AG04450 (cell line): ENCODE measurements at regions not wholly inside any gene's neighbourhood (a gene's known extent, or its start where the extent isn't known, plus 50 kb on each side); places are given as distances from the start of the nearest gene placed in this dataset.

Experiments
- CTCF ChIA-PET: fragments of 300-600, 350-600 bp; formaldehyde crosslinking; extraction: SDS; loops from one replicate; lab custom pipeline; 2022; ENCODE audit warnings: antibody characterized with exemption, inconsistent platforms; lab: Charles Lee
- POLR2A ChIA-PET: fragments of 350-600 bp; formaldehyde crosslinking; extraction: SDS; loops from one replicate; lab custom pipeline; 2021; ENCODE audit warnings: antibody characterized with exemption, inconsistent platforms; lab: Yijun Ruan, JAX
- DNase-seq: peaks from one replicate; pipeline ENCODE4 v3.0.0-alpha.2; 2011; ENCODE audit warnings: low read depth, low spot score
- H3K27ac ChIP-seq: one replicate; pipeline ENCODE4 v1.5.1; 2012; ENCODE audit warnings: low read depth, low read length, control low read depth
- H3K27me3 ChIP-seq: one replicate; pipeline ENCODE4 v1.6.0; 2012; ENCODE audit warnings: low read length; ENCODE audit not compliant: control insufficient read depth, insufficient read depth
- H3K4me3 ChIP-seq: 2 replicates; pipeline ENCODE4 v1.5.1; 2011; ENCODE audit warnings: mild to moderate bottlenecking, low read depth, low read length, control low read depth
- H3K9me3 ChIP-seq: 2 replicates; pipeline ENCODE4 v1.5.1; 2012; ENCODE audit warnings: low read length; ENCODE audit not compliant: control insufficient read depth, insufficient read depth
- CTCF ChIP-seq: IDR thresholded peaks from 2 replicates; pipeline ENCODE4 v1.5.1; 2011; ENCODE audit warnings: low read depth, low read length, control low read depth, inconsistent platforms

GRCh38 chr2:60298006-60298696 lies 255.3 kb downstream of the BCL11A start:
- Histone ChIP-seq H3K27me3 (no peaks in the 10 kb centered on the region), H3K4me3 (no peak overlapping the region), H3K27ac (no peak overlapping the region), H3K9me3 (peaks cover 10% of the 10 kb centered on the region; the same call in 1 of the 2 replicates)
- CTCF ChIA-PET, result no interaction called here
- no peak for DNase-seq
- TF ChIP-seq CTCF, result no peak
- POLR2A ChIA-PET, result no interaction called here

GRCh38 chr2:60297296-60298005 lies 256.0 kb downstream of the BCL11A start:
- DNase-seq, result no peak
- no peak overlapping the region for H3K4me3 ChIP-seq
- no peak overlapping the region for H3K27ac ChIP-seq
- H3K9me3 ChIP-seq, result peaks cover 10% of the 10 kb centered on the region; the same call in 1 of the 2 replicates
- no peaks in the 10 kb centered on the region for H3K27me3 ChIP-seq
- CTCF ChIA-PET, result no interaction called here
- TF ChIP-seq CTCF, result no peak
- POLR2A ChIA-PET, result no interaction called here

GRCh38 chr2:60296219-60296955 lies 257.1 kb downstream of the BCL11A start:
- H3K4me3 ChIP-seq, result no peak overlapping the region
- ChIA-PET CTCF (no interaction called here), POLR2A (no interaction called here)
- peaks cover 10% of the 10 kb centered on the region; the same call in 1 of the 2 replicates for H3K9me3 ChIP-seq
- H3K27ac ChIP-seq, result no peak overlapping the region
- no peak for TF ChIP-seq CTCF
- no peaks in the 10 kb centered on the region for H3K27me3 ChIP-seq
- no peak for DNase-seq

- no peak for DNase-seq
- H3K9me3 ChIP-seq, result peaks cover 10% of the 10 kb centered on the region; the same call in 1 of the 2 replicates
- H3K27ac ChIP-seq, result no peak overlapping the region
- H3K4me3 ChIP-seq, result no peak overlapping the region
- H3K27me3 ChIP-seq, result no peaks in the 10 kb centered on the region
- no peak for TF ChIP-seq CTCF
- ChIA-PET CTCF (no interaction called here), POLR2A (no interaction called here)
These were observed 257.9 kb downstream of the BCL11A start for GRCh38 chr2:60295636-60295962.
